GM19240 (cell line): ENCODE measurements at regions not wholly inside any gene's neighbourhood (a gene's known extent, or its start where the extent isn't known, plus 50 kb on each side); places are given as distances from the start of the nearest gene placed in this dataset.

Source experiments
- DNase-seq: peaks from one replicate; pipeline ENCODE4 v3.0.0; 2011; ENCODE audit warnings: low spot score; ENCODE audit not compliant: insufficient read length

GRCh38 chr2:6264198-6264597 lies 572.0 kb downstream of the SOX11 start:
- DNase-seq = no peak

- no peak for DNase-seq
Measured at GRCh38 chr2:6281524-6281923, 584.2 kb downstream of the CMPK2 start.

GRCh38 chr2:6283259-6283658 lies 582.4 kb downstream of the CMPK2 start:
- no peak for DNase-seq

- no peak for DNase-seq
Measured at GRCh38 chr2:6287406-6287805, 578.3 kb downstream of the CMPK2 start.

GRCh38 chr2:6288791-6289190 lies 576.9 kb downstream of the CMPK2 start:
- DNase-seq = no peak

GRCh38 chr2:6290217-6291015 lies 575.3 kb downstream of the CMPK2 start:
- no peak for DNase-seq

- DNase-seq = no peak
Measured at GRCh38 chr2:6294791-6295190, 570.9 kb downstream of the CMPK2 start.

- DNase-seq = no peak
Measured at GRCh38 chr2:6297238-6297637, 568.5 kb downstream of the CMPK2 start.

GRCh38 chr2:6301426-6301825 lies 564.3 kb downstream of the CMPK2 start:
- DNase-seq = no peak

GRCh38 chr2:6308986-6309385 lies 556.7 kb downstream of the CMPK2 start:
- no peak for DNase-seq

- no peak for DNase-seq
Measured at GRCh38 chr2:6309415-6310255, 556.1 kb downstream of the CMPK2 start.

GRCh38 chr2:6310256-6311215 lies 555.2 kb downstream of the CMPK2 start:
- no peak for DNase-seq

GRCh38 chr2:6312367-6312766 lies 553.3 kb downstream of the CMPK2 start:
- no peak for DNase-seq

GRCh38 chr2:6314218-6314960 lies 551.3 kb downstream of the CMPK2 start:
- DNase-seq = no peak

- DNase-seq = no peak
Measured at GRCh38 chr2:6325616-6326015, 540.1 kb downstream of the CMPK2 start.

GRCh38 chr2:6326958-6327357 lies 538.7 kb downstream of the CMPK2 start:
- DNase-seq = no peak

GRCh38 chr2:6336752-6337471 lies 528.8 kb downstream of the CMPK2 start:
- no peak for DNase-seq

- DNase-seq = no peak
Measured at GRCh38 chr2:6337472-6337820, 528.3 kb downstream of the CMPK2 start.

- no peak for DNase-seq
Measured at GRCh38 chr2:6341588-6342129, 524.0 kb downstream of the CMPK2 start.
